ENCODE measurements at regions not wholly inside any gene's neighbourhood (a gene's known extent, or its start where the extent isn't known, plus 50 kb on each side); places are given as distances from the start of the nearest gene placed in this dataset.

DNA sequence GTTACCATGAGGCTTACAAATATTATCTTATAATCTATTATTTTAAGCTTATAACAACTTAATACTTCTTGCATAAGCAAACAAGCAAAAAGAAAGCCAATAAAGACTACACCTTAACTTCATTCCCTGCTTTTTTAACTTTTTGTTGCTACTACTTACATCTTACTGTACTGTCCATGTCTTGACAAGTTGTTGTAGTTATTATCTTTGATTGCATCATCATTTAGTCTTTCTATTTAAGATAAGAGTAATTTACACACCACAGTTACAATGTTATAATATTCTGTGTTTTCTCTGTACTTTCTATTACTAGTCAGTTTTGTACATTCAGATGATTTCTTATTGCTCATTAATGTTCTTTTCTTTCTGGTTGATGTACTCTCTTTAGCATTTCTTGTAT, 346.6 kb downstream of the SMARCA1 start:
- DNase-seq (ENCODE audit: low spot score), result no peak

DNA sequence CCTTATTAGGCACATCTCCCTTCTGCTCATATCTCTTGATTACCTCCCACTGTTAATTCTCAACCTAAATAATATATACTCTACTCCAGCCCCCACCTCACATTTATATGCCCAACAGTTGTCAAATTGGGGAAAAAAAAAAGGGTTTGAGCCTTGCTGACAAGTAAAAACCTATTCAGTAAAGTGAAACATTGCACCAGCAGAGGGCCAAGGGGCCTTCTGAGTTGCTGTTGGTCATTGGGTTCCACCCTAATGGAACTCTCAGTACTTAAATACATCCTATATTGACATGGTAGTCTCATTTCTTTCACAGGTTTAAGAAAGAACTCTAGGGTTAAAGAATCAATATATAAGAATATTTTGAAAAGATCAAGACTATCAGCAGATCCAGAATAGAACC, 362.2 kb downstream of the SMARCA1 start:
- DNase-seq (ENCODE audit: low spot score), result no peak

DNA sequence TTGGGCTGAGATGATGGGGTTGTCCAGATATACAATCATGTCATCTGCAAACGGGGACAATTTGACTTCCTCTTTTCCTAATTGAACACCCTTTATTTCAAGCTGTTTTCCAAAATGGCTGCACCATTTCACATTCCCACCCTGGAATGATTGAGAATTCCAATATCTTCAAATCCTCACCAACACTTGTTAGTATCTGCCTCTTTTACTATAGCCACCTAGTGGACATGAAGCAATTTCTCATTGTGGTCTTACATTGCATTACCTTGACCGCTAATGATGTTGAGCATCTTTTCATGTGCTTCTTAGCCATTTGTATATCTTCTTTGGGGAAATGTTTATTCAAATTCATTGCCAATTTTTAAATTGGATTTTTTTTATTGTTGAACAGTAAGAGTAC, 364.8 kb downstream of the SMARCA1 start:
- DNase-seq (ENCODE audit: low spot score), result no peak

DNA sequence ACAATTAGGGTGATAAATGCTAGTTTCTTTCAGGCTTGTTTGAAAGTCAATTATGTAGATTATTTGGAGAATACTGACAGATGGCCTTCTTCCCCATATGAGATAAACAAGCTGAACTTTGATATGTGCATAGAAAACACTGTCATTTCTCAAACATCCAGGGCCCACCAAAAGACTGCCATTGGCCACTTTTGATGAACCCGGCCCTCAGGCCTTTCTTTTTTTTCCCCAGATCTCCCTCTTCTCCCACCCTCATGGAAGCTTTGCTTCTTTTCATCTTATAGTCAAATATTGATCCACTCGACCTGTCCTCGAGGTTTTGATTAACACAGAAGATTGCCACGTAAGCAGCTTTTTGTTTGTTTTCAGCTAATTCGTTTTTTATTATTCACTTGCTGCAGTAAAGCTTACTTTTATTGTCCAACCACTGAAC, 377.4 kb downstream of the SMARCA1 start:
- DNase-seq (ENCODE audit: low spot score), result no peak

DNA sequence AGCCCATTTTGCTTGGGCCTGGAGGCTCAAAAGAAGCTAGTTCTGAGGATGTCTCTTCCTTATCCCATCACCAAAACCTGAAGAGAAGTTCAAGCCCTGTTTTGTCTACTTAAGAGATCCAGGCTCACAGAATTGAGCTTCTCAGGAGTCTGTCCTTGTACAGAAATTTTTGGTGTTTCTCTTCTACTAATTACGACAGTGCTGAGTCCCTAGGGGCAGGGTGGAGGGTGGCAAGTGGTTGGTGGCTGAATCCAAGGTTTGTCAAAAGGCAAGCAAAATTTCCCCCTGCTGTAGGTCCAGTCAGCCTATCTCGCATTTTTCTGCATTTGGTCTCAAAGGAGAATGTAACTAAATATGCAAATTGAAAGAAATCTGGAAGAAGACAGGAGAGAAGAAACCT, 377.9 kb downstream of the SMARCA1 start:
- DNase-seq (ENCODE audit: low spot score), result no peak

DNA sequence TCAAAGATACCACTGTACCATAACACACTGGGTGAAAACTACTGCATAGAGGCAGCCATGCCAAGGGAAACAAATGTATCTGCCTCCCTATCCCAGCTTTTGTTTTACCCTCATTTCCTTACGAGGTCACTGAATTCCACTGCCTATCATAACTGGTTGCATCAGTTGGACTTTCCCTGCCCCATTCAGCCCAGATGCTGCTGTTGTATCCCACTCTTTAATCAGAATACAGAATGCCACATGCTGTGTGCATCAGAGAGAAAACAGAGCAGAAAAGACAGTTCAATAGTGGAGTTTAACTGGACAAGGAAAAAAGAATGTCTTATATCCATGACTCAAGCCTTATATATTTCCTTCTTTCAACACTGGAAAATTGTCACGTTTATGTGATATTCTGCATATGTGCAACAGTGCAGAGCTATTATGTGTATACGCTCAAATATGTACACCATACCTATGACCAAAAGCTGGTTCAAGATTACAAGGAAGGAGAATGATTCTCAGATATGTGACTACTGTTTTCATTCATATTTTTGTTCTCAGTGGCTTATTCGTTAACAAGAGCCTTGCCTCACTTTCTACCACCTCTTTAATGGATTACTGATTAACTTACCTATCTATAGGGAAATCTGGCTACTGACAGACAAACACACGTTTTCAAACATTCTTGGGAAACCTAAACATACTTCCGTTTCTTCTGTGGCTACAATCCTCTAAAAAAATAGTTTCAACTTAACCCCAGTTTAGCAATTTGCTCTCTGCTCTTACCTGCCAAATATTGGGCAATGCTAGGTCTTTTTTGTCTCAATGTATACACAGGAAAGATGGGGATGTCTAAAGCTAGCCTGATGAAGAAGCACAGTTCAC, 378.9 kb downstream of the SMARCA1 start:
- no peak for DNase-seq (ENCODE audit: low spot score)

DNA sequence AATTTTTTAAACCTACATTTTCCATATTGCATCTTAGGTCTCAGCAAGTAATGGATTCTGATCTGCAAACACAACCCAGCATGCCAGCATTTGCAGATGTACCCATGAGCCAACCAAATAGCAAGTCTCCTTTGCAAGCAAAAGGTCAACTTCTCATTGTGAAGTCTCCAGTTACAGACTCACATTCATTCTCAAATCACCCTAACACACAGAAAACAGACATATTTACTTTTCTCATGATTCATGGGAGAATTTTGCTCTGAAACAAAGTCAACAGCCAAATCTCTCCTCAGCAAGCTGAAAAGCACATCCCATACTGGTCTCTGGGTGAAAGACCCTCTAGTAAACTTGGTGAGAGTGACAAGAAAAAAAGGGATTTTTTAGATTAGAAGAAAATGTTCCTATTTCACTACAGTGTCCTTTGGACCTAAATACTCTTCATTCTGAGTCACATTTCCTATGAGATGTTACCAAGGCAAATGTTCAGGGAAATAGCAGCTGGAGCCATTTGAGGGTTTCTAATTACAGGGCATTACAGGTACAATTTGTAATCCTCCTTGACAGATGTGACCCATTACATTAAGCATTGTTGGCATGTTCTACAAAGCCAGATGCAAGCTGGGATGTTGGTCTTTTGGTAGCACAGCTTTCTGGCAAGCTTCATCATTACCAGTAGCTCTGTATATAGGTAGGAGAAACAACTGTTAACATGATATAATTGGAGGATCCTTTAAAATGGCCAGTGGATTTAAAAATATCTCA, 383.3 kb downstream of the SMARCA1 start:
- no peak for DNase-seq (ENCODE audit: low spot score)

DNA sequence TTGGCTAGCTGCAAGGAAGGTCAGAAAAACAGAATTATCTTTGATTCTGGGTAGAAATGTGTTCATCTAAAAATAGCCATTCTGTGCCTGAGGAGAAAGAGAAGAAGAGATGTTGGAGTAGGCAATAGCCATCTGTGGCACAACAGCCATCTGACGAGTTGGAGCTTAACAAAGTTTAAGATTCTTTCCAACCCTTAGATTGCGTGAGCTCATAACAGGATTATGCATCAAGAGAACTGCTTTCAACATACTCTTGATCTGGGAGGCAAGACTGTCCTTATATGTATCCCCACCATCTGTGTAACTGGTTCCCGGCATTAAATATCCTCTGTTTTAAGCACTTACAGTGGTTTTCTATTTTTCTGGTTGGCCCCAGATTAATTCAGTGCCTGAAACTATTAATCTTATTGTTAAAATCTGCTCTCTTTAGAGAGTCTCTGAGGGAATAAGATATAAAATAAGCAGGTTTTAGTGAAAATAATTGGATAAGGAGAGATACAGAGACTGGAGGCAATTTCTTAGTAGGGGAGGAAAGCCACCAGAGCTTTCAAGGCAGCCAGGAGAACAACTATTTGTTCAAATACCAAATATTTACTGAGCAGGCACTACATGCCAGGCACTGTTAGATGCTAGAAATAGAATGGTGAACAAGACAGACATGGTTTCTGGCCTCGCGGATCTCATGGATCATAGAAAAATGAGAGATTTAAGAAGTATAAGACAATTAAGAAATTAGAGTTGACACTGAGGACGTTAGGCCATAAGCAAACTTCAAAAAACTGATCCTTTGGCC, 398.0 kb downstream of the SMARCA1 start:
- no peak for DNase-seq (ENCODE audit: low spot score)

DNA sequence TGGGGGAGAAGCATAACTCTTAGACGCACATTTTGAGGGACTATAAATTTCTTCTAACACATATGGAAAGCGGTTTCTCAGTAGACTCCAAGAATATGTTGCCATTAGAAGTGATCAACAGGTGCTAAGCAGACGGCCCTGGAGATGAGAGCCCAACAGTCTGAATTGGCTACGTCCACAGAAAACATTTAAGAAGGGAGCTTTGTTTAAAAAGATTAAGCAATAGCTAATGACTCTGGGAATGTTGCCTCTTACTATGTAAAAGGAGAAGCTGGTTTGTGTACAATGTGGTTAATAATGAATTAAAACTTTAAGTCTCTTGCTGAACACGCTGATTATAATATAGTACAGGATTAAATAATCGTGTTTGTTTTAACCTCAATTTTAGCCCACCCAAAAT, 399.5 kb downstream of the SMARCA1 start:
- DNase-seq (ENCODE audit: low spot score), result no peak

DNA sequence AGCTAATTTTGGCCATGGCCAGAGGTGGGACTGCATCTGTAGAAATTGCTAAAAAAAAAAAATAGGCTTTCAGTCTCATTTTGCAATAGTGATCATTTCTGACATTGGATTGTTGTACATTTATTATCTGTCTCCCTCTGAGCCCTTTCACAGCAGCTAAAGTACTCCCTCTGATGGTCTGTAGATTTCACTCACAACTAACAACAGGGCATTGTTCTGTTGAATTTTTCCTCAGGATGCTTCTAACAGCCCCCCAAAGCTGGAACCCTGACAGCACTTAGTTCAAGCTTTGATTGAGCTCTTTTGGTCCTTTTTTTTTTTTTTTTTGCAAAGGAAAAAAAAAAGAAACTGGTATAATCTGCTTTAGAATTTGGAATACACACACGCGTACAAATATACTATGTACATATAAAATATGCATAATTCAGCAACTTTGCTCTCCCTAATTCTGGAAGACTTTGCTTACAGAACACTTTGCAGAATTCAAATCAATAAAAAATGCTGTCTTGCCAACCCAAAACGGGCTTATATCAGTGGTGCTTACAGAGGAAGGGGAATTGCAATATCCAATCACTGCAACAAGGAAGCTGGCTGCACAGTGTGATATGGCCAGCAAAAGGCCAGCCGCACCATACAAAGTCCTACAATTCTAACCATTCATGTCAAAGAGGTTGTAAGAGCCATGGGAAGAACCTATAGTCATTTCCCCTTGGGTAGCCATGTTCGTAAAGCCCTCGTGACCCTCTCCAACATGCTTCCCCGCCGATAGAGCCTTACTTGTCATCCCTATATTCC, 406.4 kb downstream of the SMARCA1 start:
- no peak for DNase-seq (ENCODE audit: low spot score)

DNA sequence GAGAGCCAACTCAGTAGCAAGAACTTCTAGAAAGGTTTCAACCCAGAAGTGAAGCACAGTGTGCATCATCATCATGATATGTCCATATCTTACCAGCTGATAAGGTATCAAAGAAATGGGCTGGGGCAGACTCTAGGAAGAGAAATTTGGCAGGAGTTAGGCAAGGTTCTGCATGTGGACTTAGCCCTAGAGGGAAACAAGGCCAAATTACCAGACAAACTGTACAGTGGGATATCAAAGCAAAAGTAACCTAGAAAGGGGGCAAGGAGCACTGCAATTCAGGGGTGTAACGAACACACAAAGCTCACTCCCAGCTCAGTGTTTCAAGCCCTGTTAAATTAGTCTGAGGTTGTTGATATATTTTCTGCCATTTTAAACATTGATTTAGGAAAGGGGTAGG, 407.4 kb downstream of the SMARCA1 start:
- DNase-seq (ENCODE audit: low spot score), result no peak

DNA sequence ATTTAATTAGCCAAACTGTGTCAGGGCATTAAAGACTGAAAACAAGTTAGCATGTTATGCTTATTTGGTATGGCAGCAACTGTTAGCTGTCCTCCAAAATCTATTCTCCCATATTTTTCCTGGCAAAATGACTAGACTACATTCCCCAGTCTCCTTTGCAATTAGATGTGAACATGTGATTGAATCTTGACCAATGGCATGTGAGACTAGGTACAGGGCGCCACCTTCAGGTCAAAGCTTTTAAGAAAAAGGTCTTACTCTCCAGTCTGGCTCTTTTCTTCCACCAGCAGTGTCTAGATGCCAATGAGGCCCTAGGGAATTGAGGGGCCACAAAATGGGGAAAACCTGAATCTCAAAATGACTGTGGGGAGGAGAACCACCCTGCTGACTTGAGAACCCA, 408.2 kb downstream of the SMARCA1 start:
- DNase-seq (ENCODE audit: low spot score), result no peak

DNA sequence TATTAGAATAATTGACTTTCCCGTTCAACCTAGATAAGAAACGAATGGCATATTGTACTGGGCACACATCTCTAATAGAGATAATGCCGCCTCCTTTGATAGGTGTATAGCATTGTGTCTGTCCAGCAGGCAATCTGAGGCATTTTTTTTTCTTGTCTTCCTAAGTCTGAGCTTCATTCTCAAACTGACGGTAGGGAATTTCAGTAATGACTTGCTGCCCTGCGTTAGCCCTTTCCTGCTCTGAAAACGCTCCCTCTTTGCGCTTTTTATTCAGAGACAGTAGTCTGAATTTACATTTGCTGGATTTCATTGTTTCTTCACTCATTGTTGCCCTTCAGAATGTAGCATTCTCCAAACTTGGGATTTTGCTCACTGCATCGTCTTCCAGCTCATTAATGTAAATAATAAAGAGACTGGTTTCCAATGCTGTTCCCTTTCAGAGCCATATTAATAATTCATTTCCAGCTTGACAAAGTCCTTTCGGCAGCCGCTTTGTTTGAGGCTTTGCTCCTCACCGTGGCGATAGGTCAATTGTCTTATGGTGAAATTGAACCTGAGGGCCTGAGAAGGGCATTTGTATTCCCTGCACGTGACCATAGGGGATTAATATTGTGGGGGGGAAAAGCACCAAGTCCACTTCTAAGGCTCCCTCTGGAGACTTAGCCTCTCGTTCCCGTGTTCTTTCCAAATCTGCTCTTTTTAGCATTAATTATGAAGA, 412.1 kb downstream of the SMARCA1 start:
- no peak for DNase-seq (ENCODE audit: low spot score)

DNA sequence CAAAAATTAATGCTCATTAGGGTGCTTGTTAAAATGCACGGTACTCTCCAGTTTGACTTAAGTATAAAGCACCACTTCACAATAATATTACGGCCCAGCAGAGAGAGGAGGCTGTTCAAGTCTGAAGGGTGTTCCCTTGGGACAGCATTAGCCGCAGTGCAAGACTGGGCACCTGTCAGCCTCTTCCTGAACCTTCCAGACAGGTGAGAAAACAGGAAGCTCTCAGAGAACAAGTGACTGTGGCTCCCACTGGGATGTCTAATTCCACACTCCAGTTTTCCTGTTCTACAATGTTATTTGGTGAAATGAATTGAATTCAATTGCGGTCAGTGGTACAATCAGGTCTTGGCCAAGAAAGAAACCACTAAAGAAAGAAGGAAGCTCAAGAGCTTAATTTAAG, 414.4 kb downstream of the SMARCA1 start:
- no peak for DNase-seq (ENCODE audit: low spot score)

DNA sequence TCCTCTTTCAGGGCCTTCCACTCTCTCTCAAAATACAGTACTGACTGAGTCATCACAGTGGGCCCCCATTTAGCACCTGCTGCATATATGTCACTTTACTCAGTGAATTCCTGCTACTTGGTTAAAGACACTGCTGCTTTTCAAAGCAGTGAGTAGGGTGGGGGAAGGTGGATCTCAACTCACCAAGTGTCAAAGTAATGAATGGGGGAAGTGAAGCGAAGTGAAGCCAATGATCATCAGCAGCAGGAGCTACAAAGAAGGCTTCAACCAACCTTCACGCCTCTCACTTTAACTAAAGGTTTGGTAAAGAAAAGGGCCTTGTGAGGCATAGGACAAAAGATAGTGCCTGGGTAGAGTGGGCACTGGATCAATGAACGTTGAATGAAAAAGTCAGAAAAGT, 424.1 kb downstream of the SMARCA1 start:
- no peak for DNase-seq (ENCODE audit: low spot score)

DNA sequence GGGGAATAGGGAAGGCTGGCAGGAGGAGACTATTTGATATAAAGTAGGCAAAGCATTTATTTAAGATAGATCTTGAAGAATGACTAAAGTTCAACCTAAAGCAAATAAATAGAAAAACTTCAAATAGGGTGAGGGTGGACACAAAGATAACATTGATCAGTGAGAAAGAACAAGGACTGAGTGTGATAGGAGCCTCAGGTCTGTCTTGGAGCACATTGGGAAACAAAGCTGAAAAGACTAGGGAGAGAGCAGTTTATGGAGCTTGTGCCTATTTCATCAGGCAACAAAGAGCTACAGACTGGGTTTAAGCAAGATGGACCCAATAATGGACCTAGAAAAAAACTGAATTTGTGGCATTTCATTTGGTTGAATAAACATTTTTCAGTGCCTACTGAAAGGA, 425.6 kb downstream of the SMARCA1 start:
- DNase-seq (ENCODE audit: low spot score), result no peak

DNA sequence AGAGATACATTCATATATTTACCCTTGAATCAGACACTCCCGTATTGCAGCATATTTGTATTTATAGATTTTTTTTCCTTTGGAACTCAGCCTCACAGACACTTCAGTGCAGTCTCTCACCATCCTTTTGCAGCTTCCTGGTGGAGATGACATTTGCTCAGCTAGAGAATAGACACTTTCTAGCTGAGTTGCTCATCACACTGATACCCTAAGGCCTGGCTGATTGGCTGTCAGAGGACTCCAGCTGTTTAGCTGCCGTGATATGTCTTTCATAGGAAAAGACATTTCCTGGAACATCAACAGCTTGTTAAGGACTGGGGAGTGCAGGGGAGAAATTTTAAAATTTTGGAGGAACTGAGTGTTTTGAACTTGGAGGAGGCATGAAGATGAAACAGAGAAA, 429.6 kb downstream of the SMARCA1 start:
- no peak for DNase-seq (ENCODE audit: low spot score)

DNA sequence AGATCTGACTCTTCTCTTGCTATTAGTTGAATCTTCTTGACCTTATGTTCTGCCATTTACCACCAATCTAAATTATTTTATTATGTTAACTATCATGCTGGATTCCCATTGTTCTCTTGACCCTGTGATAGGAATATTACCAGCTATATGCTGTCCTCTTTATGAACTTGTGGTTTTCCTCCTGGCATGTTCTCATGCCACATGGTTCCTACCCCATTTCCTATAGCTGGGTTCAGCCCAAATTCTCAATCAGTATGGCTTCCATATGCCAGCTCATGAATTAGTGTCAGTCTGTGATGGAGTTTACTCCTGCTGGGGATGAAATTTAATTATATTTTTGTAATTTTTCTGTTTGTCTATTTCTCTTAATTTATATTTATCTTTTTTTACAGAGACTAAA, 430.5 kb downstream of the SMARCA1 start:
- no peak for DNase-seq (ENCODE audit: low spot score)

DNA sequence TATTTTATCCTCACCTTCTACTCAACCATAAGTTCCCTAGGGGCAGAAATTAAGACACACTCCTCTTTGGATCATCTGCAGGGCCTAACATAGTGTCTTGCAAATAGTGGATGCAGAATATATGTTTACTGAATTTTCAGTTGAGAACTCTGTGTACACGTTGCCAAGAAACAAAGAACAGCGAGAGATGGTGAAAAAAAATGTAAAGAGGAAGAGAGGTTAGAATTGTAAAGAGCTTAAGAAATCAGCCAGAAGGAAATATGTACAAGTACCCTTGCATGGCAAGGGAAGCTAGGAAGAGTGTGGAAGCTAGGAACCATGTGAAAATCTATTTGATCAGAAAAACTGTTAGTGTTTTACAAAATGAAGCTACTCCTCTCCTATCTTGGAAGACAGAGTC, 431.0 kb downstream of the SMARCA1 start:
- DNase-seq (ENCODE audit: low spot score), result no peak

DNA sequence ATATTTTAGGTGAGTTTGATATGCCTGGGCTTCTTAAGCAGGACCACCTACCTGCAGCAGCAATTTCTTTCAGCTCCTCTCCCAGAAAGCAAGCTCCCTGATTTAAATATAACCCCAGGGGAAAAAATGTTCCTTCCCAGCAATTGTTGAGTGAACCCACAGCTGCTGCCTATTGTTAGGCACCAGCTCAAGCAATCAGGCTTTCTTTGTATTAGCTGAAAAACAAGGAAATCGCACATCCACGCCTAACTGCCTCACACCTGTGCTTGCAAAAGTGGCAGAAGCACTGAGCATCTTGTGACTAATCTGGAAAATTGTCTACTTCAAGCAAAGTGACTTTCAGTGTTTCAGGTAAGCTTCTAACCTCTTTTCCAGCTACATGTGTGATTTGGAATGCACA, 432.2 kb downstream of the SMARCA1 start:
- no peak for DNase-seq (ENCODE audit: low spot score)

DNA sequence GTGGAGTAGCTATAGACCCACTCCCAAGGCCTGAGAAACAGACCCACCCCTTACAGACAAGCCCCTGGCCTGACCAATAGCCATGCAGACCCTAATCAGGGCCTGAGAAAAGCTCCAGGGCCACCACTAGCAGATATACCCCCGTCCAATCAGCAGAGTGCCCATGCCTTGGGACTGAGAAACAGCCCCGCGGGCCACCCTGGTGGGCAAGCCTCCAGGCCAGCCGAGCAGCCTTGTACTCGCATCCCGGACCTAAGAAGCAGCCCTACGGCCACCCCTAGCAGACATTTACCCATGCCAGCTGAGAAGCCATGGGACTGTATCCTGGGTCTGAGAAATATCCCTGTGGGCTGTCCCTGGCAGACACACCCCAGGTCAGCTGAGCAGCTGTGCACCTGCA, 436.5 kb downstream of the SMARCA1 start:
- no peak for DNase-seq (ENCODE audit: low spot score)
